ENCODE measurements at regions not wholly inside any gene's neighbourhood (a gene's known extent, or its start where the extent isn't known, plus 50 kb on each side); places are given as distances from the start of the nearest gene placed in this dataset.

DNA sequence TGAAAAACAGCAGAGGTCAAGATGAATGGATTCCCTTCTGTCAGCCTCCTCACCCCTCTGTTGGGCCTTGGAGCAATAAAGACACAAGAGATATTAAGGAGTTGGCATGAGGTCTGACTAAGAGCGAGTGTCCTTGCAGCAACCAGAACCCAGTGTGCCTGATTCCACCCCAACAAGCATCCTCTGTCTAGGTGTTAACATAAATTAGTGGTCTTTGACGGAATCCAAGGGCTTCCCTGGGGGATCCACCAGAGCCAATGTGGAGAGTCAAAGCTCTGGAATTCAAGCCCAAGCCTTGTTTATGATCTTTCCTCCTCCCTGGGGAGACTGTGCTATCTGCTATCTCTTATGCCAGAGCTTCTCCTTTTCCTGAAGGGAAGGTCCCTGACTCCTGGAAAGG is 128.1 kb upstream of the SMIM23 start:
- intact Hi-C loops (cut with micrococcal nuclease): no loop called here
- Mint-ChIP-seq H3K4me3 (no peak overlapping the region), H3K27me3 (peaks cover 2% of the 10 kb centered on the region), H3K4me1 (no peaks in the 10 kb centered on the region), H3K27ac (no peak overlapping the region), H3K9me3 (peaks cover 2% of the 10 kb centered on the region), H3K36me3 (ENCODE audit: low read depth) (no peaks in the 10 kb centered on the region)
- ATAC-seq (ENCODE audit: low read depth) (no peak), DNase-seq (no peak)
- TF ChIP-seq, protein P1, sequence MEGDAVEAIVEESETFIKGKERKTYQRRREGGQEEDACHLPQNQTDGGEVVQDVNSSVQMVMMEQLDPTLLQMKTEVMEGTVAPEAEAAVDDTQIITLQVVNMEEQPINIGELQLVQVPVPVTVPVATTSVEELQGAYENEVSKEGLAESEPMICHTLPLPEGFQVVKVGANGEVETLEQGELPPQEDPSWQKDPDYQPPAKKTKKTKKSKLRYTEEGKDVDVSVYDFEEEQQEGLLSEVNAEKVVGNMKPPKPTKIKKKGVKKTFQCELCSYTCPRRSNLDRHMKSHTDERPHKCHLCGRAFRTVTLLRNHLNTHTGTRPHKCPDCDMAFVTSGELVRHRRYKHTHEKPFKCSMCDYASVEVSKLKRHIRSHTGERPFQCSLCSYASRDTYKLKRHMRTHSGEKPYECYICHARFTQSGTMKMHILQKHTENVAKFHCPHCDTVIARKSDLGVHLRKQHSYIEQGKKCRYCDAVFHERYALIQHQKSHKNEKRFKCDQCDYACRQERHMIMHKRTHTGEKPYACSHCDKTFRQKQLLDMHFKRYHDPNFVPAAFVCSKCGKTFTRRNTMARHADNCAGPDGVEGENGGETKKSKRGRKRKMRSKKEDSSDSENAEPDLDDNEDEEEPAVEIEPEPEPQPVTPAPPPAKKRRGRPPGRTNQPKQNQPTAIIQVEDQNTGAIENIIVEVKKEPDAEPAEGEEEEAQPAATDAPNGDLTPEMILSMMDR (IDR thresholded peaks at IDR 0.05): no peak
- CTCF ChIA-PET: no interaction called here
- POLR2A ChIA-PET: no interaction called here

DNA sequence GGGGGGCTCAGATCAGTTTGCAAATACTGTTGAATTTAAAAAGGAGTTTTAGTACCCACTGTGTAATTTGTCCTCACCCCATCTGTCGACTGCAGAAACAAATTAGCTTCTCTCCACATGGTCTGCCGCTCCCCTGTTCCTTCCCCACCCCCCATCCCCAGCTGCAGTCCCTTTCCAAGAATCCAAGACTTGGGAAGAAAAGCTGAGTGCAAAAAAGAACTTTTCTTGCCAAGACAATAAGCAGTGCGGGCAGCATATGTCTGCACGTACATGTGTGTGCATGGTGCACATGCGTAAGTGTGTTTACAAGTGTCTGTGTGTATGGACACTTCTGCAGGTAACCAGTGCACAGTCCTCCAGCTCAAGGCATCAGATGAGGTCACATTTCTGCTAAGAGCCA is 125.7 kb upstream of the SMIM23 start:
- Mint-ChIP-seq H3K27ac (no peak overlapping the region), H3K36me3 (ENCODE audit: low read depth) (no peaks in the 10 kb centered on the region), H3K4me3 (no peak overlapping the region), H3K4me1 (no peaks in the 10 kb centered on the region), H3K9me3 (peaks cover 2% of the 10 kb centered on the region), H3K27me3 (peaks cover 2% of the 10 kb centered on the region)
- ChIA-PET POLR2A (no interaction called here), CTCF (no interaction called here)
- DNase-seq (no peak), ATAC-seq (ENCODE audit: low read depth) (no peak)
- intact Hi-C loops (cut with micrococcal nuclease): no loop called here
- TF ChIP-seq, protein P1 (IDR thresholded peaks at IDR 0.05): no peak

DNA sequence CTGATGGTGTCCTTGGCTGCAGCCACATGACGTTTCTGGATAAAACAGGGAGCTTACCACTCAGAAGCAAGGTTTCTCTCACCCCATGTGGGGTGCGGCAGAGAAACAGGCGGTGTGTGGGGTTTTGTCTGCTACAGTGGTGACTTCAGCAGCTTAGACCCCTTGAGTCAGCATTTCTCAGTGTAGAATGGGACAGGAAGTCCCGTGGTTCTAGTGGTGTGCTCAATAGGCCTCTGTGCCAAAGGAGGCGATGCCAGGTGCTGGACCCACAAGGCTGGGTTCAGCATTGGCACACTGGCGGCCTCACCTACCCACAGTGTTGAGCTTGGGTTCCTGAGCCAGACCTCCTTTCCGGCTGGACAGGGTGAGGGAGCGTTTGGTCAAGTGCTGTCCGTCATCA is 125.2 kb upstream of the SMIM23 start:
- TF ChIP-seq, protein P1 (IDR thresholded peaks at IDR 0.05): no peak
- H3K36me3 Mint-ChIP-seq (ENCODE audit: low read depth): no peaks in the 10 kb centered on the region
- CTCF ChIA-PET: no interaction called here
- no peak for DNase-seq
- H3K9me3 Mint-ChIP-seq: peaks cover 2% of the 10 kb centered on the region
- H3K4me1 Mint-ChIP-seq: no peaks in the 10 kb centered on the region
- POLR2A ChIA-PET: no interaction called here
- peaks cover 2% of the 10 kb centered on the region for H3K27me3 Mint-ChIP-seq
- intact Hi-C loops (cut with micrococcal nuclease): no loop called here
- H3K4me3 Mint-ChIP-seq: no peak overlapping the region
- ATAC-seq (ENCODE audit: low read depth): no peak
- no peak overlapping the region for H3K27ac Mint-ChIP-seq

DNA sequence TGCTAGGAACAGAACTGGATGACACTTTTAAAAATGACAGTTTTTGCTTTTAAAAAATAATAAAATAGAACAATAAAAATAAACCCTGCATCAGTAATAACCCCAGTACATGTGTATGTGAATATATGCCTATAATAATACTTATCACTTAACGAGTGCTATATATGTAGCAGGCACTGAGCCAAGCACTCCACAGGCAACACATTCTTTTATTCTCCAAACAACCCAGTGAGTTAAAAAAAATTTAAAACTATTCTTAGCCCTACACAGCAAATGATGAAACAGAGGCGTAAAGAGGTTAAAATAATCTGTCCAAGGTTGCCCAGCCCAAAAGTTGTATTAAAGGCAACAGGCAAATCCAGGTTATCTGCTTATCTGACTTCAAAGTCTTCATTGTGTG is 124.5 kb upstream of the SMIM23 start:
- no peak overlapping the region for H3K27ac Mint-ChIP-seq
- TF ChIP-seq, protein P1 (IDR thresholded peaks at IDR 0.05): no peak
- intact Hi-C loops (cut with micrococcal nuclease): no loop called here
- CTCF ChIA-PET: no interaction called here
- ATAC-seq (ENCODE audit: low read depth) (no peak), DNase-seq (no peak)
- H3K36me3 Mint-ChIP-seq (ENCODE audit: low read depth): no peaks in the 10 kb centered on the region
- no peaks in the 10 kb centered on the region for H3K4me1 Mint-ChIP-seq
- peaks cover 3% of the 10 kb centered on the region for H3K27me3 Mint-ChIP-seq
- no peak overlapping the region for H3K4me3 Mint-ChIP-seq
- peaks cover 2% of the 10 kb centered on the region for H3K9me3 Mint-ChIP-seq
- POLR2A ChIA-PET: no interaction called here

DNA sequence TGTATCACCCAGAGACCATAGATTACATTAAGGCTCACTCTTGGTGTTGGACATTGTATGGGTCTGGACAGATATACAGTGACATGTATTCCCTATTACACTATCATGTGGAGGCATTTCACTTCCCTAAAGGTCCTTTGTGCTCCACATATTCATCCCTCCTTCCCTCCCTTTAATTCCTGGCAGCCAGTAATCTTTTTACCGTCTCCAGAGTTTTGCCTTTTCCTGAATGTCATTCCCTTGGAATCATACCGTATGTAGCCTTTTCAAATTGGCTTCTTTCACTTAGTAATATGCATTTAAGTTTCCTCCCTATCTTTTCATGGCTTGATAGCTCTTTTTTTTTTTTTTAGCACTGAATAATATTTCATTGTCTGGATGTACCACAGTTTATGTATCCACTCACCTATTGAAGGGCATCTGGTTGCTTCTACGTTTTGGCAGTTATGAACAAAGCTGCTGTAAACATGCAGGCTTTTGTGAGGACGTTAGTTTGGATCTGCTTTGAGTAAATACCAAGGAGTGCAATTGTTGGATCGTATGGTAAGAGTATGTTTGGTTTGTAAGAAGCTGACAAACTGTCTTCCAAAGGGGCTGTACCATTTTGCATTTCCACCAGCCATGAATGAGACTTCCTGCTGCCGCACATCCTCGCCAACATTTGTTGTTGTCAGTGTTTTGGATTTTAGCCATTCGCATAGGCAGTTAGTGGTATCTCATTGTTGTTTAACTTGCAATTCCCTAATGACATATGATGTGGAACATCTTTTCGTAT is 122.1 kb upstream of the SMIM23 start:
- Mint-ChIP-seq H3K27ac (no peak overlapping the region), H3K36me3 (ENCODE audit: low read depth) (no peaks in the 10 kb centered on the region), H3K9me3 (no peaks in the 10 kb centered on the region), H3K4me3 (no peak overlapping the region), H3K27me3 (peaks cover 8% of the 10 kb centered on the region), H3K4me1 (no peaks in the 10 kb centered on the region)
- ChIA-PET POLR2A (no interaction called here), CTCF (no interaction called here)
- ATAC-seq (ENCODE audit: low read depth) (no peak), DNase-seq (no peak)
- TF ChIP-seq, protein P1 (IDR thresholded peaks at IDR 0.05): no peak
- intact Hi-C loops (cut with micrococcal nuclease): no loop called here

Data from activated B cell treated with CpG ODN at 0.5 μM for 24 hours (primary cell).